Esophagus muscularis mucosa (tissue), 3 donors: ENCODE measurements at regions not wholly inside any gene's neighbourhood (a gene's known extent, or its start where the extent isn't known, plus 50 kb on each side); places are given as distances from the start of the nearest gene placed in this dataset.

Source experiments
- CTCF ChIP-seq, 3 experiments: fragments of 200-600 bp in 2 of 3; fragments of 450-650 bp in 1 of 3; sonication (generic) in 2 of 3; IDR thresholded peaks; one replicate each; pipeline ENCODE4 v1.5.1; 2017 to 2019; ENCODE audit warnings: antibody characterized with exemption in 3 of 3, mild to moderate bottlenecking in 2 of 3, moderate library complexity in 1 of 3
- POLR2A ChIP-seq: fragments of 450-650 bp; IDR thresholded peaks from one replicate; pipeline ENCODE4 v1.6.1; 2017; ENCODE audit warnings: antibody characterized with exemption, moderate library complexity, mild to moderate bottlenecking, low read depth

- no peak for TF ChIP-seq POLR2A
- no peak for TF ChIP-seq CTCF (IDR thresholded peaks at IDR 0.05)
Measured at GRCh38 chr5:171651102-171651501, 134.5 kb upstream of the SMIM23 start.
